Fibroblast of pulmonary artery (primary cell): ENCODE measurements at regions not wholly inside any gene's neighbourhood (a gene's known extent, or its start where the extent isn't known, plus 50 kb on each side); places are given as distances from the start of the nearest gene placed in this dataset.

Experiments used
- DNase-seq: peaks from one replicate; pipeline ENCODE4 v3.0.0-alpha.2; 2010; ENCODE audit warnings: low read depth
- H3K4me3 ChIP-seq: replicated peaks from 2 replicates; pipeline ENCODE4 v1.5.1; 2011; ENCODE audit warnings: low read depth, mild to moderate bottlenecking, control low read depth, low read length, moderate library complexity
- CTCF ChIP-seq: IDR thresholded peaks from 2 replicates; pipeline ENCODE4 v1.5.1; 2011; ENCODE audit warnings: mild to moderate bottlenecking, control low read depth, low read length, inconsistent platforms; ENCODE audit errors: missing control alignments

- no peak for TF ChIP-seq CTCF
- no peak for DNase-seq
- H3K4me3 ChIP-seq, result no peak overlapping the region
These were observed 297.8 kb upstream of the SEMA3A start for GRCh38 chr7:84492098-84493034.

- H3K4me3 ChIP-seq, result no peak overlapping the region
- peak; percentile 13 for TF ChIP-seq CTCF
- DNase-seq, result peak; percentile 30
These were observed 296.1 kb upstream of the SEMA3A start for GRCh38 chr7:84490661-84491060.

- H3K4me3 ChIP-seq, result no peak overlapping the region
- DNase-seq, result no peak
- no peak for TF ChIP-seq CTCF
These were observed 290.0 kb upstream of the SEMA3A start for GRCh38 chr7:84484502-84485079.

- no peak for DNase-seq
- H3K4me3 ChIP-seq, result no peak overlapping the region
- no peak for TF ChIP-seq CTCF
These were observed 287.9 kb upstream of the SEMA3A start for GRCh38 chr7:84482476-84482875.

GRCh38 chr7:84479059-84479458 is 284.5 kb upstream of the SEMA3A start:
- no peak for DNase-seq
- no peak for TF ChIP-seq CTCF
- no peak overlapping the region for H3K4me3 ChIP-seq

GRCh38 chr7:84477786-84478478 is 283.3 kb upstream of the SEMA3A start:
- no peak for TF ChIP-seq CTCF
- no peak for DNase-seq
- H3K4me3 ChIP-seq, result no peak overlapping the region
